Endothelial cell of umbilical vein (primary cell): ENCODE measurements at regions not wholly inside any gene's neighbourhood (a gene's known extent, or its start where the extent isn't known, plus 50 kb on each side); places are given as distances from the start of the nearest gene placed in this dataset.

ENCODE experiments used
- CTCF ChIP-seq, 2 donors: IDR thresholded peaks; 1 replicate in 1 of 2; 2 replicates in 1 of 2; pipeline ENCODE4 v1.5.1; 2011; ENCODE audit warnings: low read length in 2 of 2, mild to moderate bottlenecking in 2 of 2, moderate library complexity in 2 of 2, control low read depth in 1 of 2, inconsistent platforms in 1 of 2, low read depth in 1 of 2; ENCODE audit not compliant: insufficient read depth in 1 of 2; ENCODE audit errors: extremely low read depth in 1 of 2
- EZH2 ChIP-seq: IDR thresholded peaks from 2 replicates; pipeline ENCODE4 v1.6.1; 2012; ENCODE audit warnings: borderline replicate concordance, low read depth, mild to moderate bottlenecking, moderate library complexity, low read length, inconsistent platforms; ENCODE audit not compliant: severe bottlenecking
- GATA2 ChIP-seq: IDR thresholded peaks from 2 replicates; pipeline ENCODE4 v1.7.0; 2011; ENCODE audit warnings: low read depth, mild to moderate bottlenecking, moderate library complexity, mixed read lengths, low read length; ENCODE audit not compliant: insufficient read length, insufficient read depth
- POLR2A ChIP-seq: IDR thresholded peaks from 2 replicates; pipeline ENCODE4 v1.6.1; 2012; ENCODE audit warnings: low read depth, mild to moderate bottlenecking, control low read depth, low read length
- POLR2AphosphoS5 ChIP-seq: IDR thresholded peaks from 2 replicates; pipeline ENCODE4 v1.6.1; 2012; ENCODE audit warnings: low read depth, mild to moderate bottlenecking, control low read depth, low read length, moderate library complexity; ENCODE audit not compliant: insufficient read depth

DNA sequence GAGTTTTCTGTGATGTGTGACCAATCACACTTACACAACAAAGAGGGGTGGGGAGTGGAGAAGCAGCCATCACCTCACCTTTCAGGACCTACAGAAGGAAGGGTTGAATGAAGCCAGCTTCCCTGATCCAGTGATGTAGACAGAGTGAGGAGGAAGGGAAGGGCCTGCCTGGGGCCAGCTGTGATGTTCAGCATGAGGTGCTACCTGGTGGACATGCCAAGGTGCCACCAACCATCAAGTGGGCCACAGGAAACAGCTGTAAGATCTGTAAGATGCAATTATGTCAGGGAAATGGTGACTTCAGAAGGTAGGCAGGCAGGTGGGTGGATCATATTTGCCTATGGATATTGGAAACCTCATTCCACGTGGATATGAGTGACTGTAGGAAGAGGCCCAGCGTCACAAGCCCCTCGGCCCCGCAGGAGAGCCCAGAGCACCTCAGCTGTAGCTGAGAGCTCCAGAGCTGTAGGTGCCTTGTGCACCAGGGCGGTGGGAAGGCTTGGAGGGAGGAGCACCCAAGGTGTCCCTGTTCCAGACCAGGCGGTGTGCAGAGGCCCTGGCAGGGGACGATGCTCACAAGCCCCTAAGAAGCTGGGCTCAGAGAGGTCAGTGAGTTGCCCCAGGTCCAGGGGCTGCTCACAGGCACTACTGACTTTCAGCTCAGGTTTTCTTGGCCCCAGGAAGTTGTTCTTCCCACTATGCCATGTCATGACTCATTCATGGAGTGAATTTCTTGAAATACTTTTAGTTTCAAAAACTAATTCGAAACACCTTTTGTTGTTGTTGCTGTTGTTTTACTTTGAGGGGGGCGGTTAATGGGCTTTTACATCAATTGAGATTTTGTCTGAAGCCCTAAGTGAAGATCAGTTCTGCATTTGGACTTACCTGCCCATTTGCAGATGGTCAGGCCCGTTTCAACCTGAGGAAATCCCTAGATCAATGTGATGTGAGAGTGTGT lies 94.2 kb upstream of the ALDH1A3 start:
- TF ChIP-seq POLR2A (no peak), CTCF (IDR thresholded peaks at IDR 0.05; ENCODE audit: extremely low read depth in 1 of 2, insufficient read depth in 1 of 2, low read depth in 1 of 2, low read length in 2 of 2) (no peak), GATA2 (no peak), EZH2 (no peak), POLR2AphosphoS5 (no peak)
